GM19438 (cell line): ENCODE measurements at regions not wholly inside any gene's neighbourhood (a gene's known extent, or its start where the extent isn't known, plus 50 kb on each side); places are given as distances from the start of the nearest gene placed in this dataset.
"Not testable (repeated sequence)": the region's sequence is repeated elsewhere in the genome, so short reads cannot be mapped to it uniquely, and the experiment has no call there.

Experiments used
- ATAC-seq: cut with Tn5 transposase; IDR thresholded peaks from one replicate; pipeline ENCODE4 v1.9.1; 2021; ENCODE audit warnings: low read depth; ENCODE audit not compliant: unreplicated experiment

- no peak for ATAC-seq
Measured at GRCh38 chr6:21740376-21741124, 147.0 kb downstream of the SOX4 start.

GRCh38 chr6:21741221-21742109 is 147.9 kb downstream of the SOX4 start:
- ATAC-seq: no peak

DNA sequence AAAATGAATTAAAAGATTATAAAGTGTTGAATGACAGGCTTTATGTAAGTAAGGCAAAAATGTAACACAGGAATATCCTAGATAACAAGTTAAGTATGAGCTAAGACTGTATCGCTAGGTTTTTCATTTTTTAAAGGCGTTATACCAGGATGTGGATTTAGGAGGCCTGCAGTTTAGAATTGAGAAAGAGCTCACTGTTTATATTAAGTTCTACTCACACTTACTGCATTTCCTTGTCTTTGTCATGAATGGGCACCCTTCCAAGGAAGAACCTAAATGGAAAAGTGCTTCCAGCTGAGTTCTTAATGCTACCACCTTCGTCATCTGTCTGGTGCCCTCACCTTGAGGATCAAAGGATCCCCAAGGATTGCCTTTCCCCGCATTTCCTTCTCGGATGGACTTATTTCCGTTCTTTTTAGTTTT is 148.7 kb downstream of the SOX4 start:
- no peak for ATAC-seq

- ATAC-seq: no peak
Measured at GRCh38 chr6:21744331-21744730, 150.8 kb downstream of the SOX4 start.

DNA sequence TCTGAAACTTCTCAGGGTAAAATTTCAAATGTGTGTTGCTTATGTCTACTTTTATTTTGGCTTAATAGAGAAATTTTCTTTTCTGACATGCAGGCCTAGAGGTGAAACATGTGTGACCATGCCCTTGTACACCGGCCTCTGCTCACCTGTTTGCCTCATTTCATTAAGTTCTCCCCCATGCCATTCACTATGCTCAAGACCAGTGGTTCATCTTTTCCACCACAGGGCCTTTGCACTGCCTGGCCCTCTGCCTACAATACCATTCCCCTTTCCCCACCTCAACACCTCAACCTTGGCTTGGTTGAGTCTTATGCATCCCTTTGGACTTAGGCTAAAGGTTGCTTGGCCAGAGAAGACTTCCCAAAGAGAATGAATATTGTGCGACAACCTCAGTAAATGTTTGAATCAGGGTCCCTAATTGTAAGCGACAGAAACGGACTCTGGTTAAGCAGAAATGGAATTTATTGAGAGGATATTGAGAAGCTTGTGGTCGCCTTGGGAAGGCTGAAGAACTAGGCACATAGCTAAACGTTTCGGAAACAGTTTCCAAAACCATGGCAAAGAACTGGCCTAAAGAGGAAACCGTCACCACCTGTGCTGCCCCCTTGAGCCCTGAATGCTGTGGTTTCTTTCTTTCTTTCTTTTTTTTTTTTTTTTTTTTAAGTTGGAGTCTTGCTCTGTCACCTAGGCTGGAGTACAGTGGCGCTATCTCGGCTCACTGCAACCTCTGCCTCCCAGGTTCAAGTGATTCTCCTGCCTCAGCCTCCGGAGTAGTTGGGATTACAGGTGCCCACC is 152.2 kb downstream of the SOX4 start:
- ATAC-seq: no peak

DNA sequence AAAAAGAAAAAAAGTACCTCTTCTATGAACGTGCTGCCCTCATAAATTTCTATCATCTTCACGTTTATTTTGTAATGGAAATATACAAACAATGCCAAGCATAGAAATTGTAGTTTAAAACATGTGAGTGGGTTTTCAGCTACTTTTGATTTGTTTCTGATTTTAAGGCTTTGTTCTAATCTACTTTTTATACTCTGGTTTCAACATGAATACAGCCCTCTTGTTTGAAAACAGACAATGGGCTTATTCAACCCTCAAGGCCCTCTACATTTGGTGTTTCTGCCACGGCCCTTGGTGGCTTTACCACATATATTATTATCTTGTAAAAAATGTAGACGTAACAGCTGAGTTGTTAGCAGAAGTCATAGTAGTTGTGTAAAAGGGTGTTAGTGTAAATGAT is 153.9 kb downstream of the SOX4 start:
- no peak for ATAC-seq

DNA sequence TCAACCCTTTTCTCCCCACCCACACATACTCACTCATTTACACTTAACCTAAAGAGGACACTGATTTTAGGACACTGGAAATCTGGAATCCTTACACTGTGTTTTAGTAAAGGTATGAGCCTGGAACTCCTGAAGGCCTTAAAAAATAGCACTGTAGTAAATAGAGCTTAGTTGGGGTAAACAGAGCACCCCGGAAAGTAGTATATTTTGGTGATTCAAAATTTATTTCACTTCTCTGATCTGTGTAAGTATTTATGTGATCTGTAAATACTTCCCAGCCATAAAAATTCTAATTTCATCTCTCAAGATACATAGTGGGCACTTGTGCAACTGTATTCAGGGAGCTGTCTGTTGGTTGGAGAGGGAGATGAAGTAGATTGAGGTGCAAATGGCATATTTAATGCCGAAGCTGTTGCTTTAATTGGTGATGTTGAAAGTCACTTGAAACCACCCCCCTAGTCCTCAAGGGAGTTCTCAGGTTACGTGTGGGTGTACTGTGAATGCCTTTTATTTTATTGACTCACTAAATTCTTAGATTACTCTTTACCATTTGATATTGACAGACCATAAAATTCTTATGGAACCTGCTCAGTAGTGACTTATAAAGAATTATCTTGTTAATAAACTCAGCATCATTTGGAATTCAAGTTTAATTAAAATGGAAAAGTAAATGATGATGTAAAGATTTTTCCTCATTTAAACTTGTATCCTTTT is 154.9 kb downstream of the SOX4 start:
- no peak for ATAC-seq

GRCh38 chr6:21749754-21750153 is 156.2 kb downstream of the SOX4 start:
- ATAC-seq: no peak

GRCh38 chr6:21750575-21750974 is 157.0 kb downstream of the SOX4 start:
- no peak for ATAC-seq

DNA sequence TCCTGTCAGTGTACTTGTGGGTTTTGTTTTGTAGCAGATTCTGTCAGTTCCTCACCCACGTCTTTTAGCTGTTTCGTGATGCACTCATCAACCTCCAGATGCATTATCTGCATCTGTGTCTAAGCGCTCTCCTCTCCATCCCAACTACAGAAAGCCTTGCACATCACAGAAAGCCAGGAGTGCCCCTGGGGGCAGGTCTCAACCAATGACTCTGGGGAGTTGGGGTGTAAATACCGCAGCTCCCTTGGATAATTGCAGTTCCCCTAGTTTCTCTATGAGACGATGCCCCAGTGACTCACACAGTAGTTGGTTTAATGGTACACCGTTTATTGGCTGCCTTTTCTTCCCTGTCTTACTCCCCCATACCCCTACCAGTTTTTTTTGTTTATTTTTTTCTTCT is 158.1 kb downstream of the SOX4 start:
- ATAC-seq: no peak

DNA sequence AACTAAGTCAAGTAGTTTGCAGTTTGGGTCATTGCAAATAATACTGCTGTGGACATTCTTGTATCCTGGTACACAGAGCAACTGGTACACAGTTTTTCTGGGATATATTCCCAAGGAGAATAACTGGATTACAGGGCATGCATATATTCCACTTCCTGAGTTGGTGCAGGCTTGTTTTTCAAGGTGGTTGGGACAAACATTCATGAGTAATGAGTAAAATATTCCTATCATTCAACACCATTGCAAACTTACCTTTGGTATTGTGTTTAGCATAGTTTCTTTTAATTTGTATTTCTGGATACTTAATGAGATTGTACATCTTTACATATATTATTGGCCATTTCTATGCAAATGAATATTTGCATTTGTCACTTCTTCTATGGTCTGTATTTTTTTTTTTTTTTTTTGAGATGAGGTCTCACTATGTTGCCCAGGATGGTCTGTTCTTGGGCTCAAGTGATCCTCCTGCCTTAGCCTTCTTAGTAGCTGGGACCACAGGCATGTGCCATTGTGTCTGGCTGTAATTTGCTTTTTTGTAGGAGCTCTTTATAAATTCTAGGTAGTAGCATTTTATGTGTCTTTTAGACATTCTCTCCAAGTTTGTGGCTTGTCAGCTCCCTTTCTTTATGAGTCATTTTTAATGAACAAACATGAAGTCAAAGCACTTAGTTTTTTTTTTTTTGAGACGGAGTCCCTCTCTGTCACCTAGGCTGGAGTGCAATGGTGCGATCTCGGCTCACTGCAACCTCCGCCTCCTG is 158.7 kb downstream of the SOX4 start:
- ATAC-seq: no peak

DNA sequence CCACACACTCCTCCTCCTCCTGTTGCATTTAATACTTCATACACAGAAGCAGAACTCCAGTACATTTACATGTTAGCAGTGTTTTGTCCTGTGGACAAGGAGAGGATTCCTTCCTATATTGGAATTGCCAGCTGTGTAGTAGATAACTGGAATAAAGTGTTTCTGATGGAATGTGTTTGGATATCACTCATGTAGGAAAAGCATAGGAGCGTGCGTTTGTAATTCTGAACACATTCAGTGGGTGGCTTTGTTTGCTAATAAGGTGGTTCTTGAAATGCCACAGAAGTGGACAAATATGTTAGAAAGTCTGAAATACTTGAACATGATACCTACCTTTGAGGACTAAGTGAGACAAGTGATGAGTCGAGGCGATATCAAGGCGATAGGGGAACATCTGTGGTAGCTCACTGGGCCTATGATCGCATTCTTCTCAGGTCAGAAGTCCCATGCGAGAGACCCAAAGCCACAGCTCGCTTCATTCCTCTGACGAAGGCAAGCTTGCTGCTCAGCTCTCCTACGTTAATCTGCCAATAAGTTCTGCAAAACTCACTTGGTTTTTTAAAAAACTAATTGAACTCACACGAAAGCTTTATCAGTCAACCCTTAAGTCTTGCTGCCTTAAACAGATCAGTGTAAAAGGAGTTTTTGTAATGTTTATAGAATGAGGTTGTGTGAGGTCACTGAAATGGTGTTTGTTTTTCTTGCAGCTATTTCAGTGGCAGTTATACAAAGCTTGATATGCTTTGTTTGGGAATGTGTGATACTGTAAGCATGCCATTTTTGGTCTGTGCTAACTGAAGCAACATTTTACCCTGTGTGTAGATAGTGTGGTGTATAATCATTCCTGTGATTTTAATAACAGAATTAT is 159.9 kb downstream of the SOX4 start:
- no peak for ATAC-seq

DNA sequence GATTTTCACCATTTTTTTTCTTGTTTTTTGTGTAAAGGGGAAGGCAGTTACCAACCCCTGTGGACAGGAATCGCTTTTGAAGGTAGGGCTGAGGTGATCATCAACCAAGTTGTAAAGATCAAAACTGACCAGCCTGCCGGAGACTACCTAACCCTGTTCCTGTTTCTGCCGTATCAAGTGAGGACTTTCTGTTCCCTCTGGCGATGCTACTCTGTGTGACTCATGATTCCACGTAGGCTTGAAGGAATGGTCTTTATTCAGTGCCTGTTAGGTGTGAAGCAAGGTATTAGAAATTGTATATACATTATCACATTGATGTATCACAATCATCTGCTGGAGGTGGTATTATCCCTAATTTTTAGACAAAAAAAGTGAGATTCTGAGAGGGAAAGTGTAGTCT is 161.3 kb downstream of the SOX4 start:
- no peak for ATAC-seq

DNA sequence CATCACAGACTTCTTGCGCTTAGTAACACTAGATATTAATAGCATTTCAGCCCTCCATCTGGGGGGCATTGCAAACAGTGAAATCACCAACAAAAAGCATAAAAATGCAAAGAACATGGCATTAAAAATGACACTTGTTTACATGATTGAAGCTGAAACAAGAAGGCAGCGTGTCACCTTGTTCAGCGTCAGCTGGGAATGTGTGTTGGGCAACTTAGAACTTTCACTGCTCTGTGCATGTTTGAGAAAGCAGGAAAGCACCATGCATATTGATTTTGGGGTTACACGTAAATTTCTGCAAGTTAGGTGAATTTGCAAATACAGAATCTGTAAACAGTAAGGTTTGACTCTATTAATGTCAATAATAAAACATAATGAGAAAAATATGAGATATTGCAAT is 162.9 kb downstream of the SOX4 start:
- ATAC-seq: no peak

GRCh38 chr6:21757392-21757791 is 163.8 kb downstream of the SOX4 start:
- not testable (repeated sequence) for ATAC-seq

DNA sequence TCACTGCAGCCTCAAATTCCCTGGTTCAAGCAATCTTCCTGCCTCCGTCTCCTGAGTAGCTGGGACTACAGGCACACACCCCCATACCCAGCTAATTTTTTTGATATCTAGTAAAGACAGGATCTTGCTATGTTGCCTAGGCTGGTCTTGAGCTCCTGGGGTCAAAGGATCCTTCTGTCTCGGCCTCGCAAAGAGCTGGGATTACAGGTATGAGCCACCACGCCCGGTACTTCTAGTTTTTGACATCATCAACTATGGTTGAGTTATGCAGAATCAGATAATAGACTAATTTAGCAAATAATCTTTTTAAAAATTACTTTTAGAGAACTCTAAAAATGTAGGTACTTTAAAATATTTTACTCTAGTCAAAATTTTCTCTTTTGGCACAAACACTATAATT is 166.2 kb downstream of the SOX4 start:
- no peak for ATAC-seq

- ATAC-seq: not testable (repeated sequence)
Measured at GRCh38 chr6:21761053-21761730, 167.6 kb downstream of the SOX4 start.

- no peak for ATAC-seq
Measured at GRCh38 chr6:21764989-21765388, 171.4 kb downstream of the SOX4 start.
